ENCODE measurements at regions not wholly inside any gene's neighbourhood (a gene's known extent, or its start where the extent isn't known, plus 50 kb on each side); places are given as distances from the start of the nearest gene placed in this dataset.

GRCh38 chr9:33697171-33697570 lies 98.2 kb upstream of the PRSS3 start:
- TF ChIP-seq CTCF (IDR thresholded peaks at IDR 0.05) (no peak), POLR2A (IDR thresholded peaks at IDR 0.05) (no peak)
